H1 (cell line): ENCODE measurements at regions not wholly inside any gene's neighbourhood (a gene's known extent, or its start where the extent isn't known, plus 50 kb on each side); places are given as distances from the start of the nearest gene placed in this dataset.

Experiments
- CTCF ChIA-PET: fragments of 300-600 bp; sonication (Branson Sonifier 250); formaldehyde crosslinking; loops from one replicate; lab custom pipeline; 2021; ENCODE audit not compliant: partially characterized antibody; lab: Charles Lee
- POLR2A ChIA-PET: fragments of 300-600 bp; sonication (Branson Sonifier 250); formaldehyde crosslinking; loops from one replicate; lab custom pipeline; 2021; ENCODE audit warnings: inconsistent platforms; ENCODE audit not compliant: partially characterized antibody; lab: Charles Lee
- DNase-seq, 2 experiments: peaks; one replicate each; pipeline versions ENCODE4 v3.0.0 to v3.0.0-alpha.2; 2010 to 2022; ENCODE audit warnings: low spot score in 2 of 2, low read depth in 1 of 2, mixed read lengths in 1 of 2
- FAIRE-seq: peaks from 2 replicates; lab custom pipeline; 2011; peaks lifted over from hg19 to GRCh38; lab: Jason Lieb, UNC
- H2AFZ ChIP-seq: 2 replicates; pipeline ENCODE4 v1.8.1; 2012; ENCODE audit warnings: low read length, inconsistent platforms
- H2AK5ac ChIP-seq: 2 replicates; pipeline ENCODE4 v1.6.1; 2013; ENCODE audit warnings: low read depth, low read length
- H2BK120ac ChIP-seq: replicated peaks from 2 replicates; pipeline ENCODE3; 2013; ENCODE audit warnings: low read depth, low read length, inconsistent platforms
- H2BK12ac ChIP-seq: 2 replicates; pipeline ENCODE4 v1.6.1; 2013; ENCODE audit warnings: low read depth, low read length
- H2BK15ac ChIP-seq: 2 replicates; pipeline ENCODE4 v1.6.1; 2013; ENCODE audit warnings: low read length
- H2BK20ac ChIP-seq: 2 replicates; pipeline ENCODE4 v1.6.1; 2013; ENCODE audit warnings: low read length
- H2BK5ac ChIP-seq: 2 replicates; pipeline ENCODE4 v1.6.1; 2013; ENCODE audit warnings: low read depth, low read length
- H3K14ac ChIP-seq: 2 replicates; pipeline ENCODE4 v1.6.1; 2013; ENCODE audit warnings: inconsistent platforms; ENCODE audit not compliant: insufficient read length
- H3K18ac ChIP-seq: 2 replicates; pipeline ENCODE4 v1.6.1; 2013; ENCODE audit warnings: low read length; ENCODE audit errors: extremely low read depth
- H3K23ac ChIP-seq: 2 replicates; pipeline ENCODE4 v1.6.1; 2013; ENCODE audit warnings: inconsistent platforms; ENCODE audit not compliant: insufficient read length
- H3K23me2 ChIP-seq: 2 replicates; pipeline ENCODE4 v1.6.1; 2013; ENCODE audit warnings: low read depth, low read length
- H3K27ac ChIP-seq: 2 replicates; pipeline ENCODE4 v1.6.1; 2011; ENCODE audit warnings: low read depth, low read length, inconsistent platforms
- H3K27me3 ChIP-seq, 4 experiments: replicated peaks in 1 of 4; 1 replicate in 1 of 4; 2 replicates in 3 of 4; pipeline versions ENCODE4 v1.6.1 to v1.8.1; 2011 to 2013; ENCODE audit warnings: low read length in 3 of 4, mild to moderate bottlenecking in 3 of 4, inconsistent platforms in 2 of 4, mixed read lengths in 2 of 4, moderate library complexity in 1 of 4; ENCODE audit not compliant: control insufficient read depth in 3 of 4, insufficient read depth in 3 of 4; ENCODE audit errors: extremely low read depth in 1 of 4
- H3K36me3 ChIP-seq, 4 experiments: 2 replicates each; pipeline versions ENCODE4 v1.6.1 to v1.8.1; 2011 to 2013; ENCODE audit warnings: mild to moderate bottlenecking in 4 of 4, low read length in 3 of 4, moderate library complexity in 2 of 4, control low read depth in 1 of 4, inconsistent platforms in 1 of 4; ENCODE audit not compliant: insufficient read depth in 4 of 4, control insufficient read depth in 2 of 4
- H3K4ac ChIP-seq: replicated peaks from 2 replicates; pipeline ENCODE3; 2013; ENCODE audit warnings: low read length, low read depth, mixed read lengths, inconsistent platforms; ENCODE audit not compliant: insufficient read length
- H3K4me1 ChIP-seq, 4 experiments: replicated peaks in 1 of 4; 1 replicate in 1 of 4; 2 replicates in 3 of 4; pipeline versions ENCODE4 v1.6.1 to v1.8.1; 2011 to 2013; ENCODE audit warnings: low read length in 3 of 4, inconsistent platforms in 2 of 4, mixed read lengths in 1 of 4; ENCODE audit not compliant: insufficient read depth in 4 of 4, control insufficient read depth in 3 of 4
- H3K4me2 ChIP-seq, 2 experiments: 2 replicates each; pipeline versions ENCODE4 v1.6.1 to v1.8.1; 2011 to 2013; ENCODE audit warnings: low read depth in 2 of 2, low read length in 2 of 2, control low read depth in 1 of 2, inconsistent platforms in 1 of 2, mild to moderate bottlenecking in 1 of 2; ENCODE audit not compliant: insufficient read depth in 1 of 2
- H3K4me3 ChIP-seq, 4 experiments: fragments of 200-600, 300-600 bp in 1 of 4; sonication (generic), shearing (Covaris generic), sonication (Bioruptor Twin) in 1 of 4; 2 replicates each; pipeline versions ENCODE4 v1.5.1 to v1.8.1; 2011 to 2016; ENCODE audit warnings: low read length in 4 of 4, low read depth in 3 of 4, control low read depth in 2 of 4, inconsistent platforms in 2 of 4, mild to moderate bottlenecking in 2 of 4, mixed read lengths in 1 of 4, moderate library complexity in 1 of 4; ENCODE audit not compliant: insufficient read depth in 2 of 4; ENCODE audit errors: extremely low read depth in 1 of 4
- H3K56ac ChIP-seq: replicated peaks from 2 replicates; pipeline ENCODE3; 2013; ENCODE audit warnings: low read depth, mild to moderate bottlenecking, mixed read lengths, low read length, inconsistent platforms; ENCODE audit not compliant: insufficient read length
- H3K79me1 ChIP-seq: 2 replicates; pipeline ENCODE4 v1.6.1; 2013; ENCODE audit warnings: low read depth, low read length, control low read depth
- H3K79me2 ChIP-seq, 2 experiments: 2 replicates each; pipeline versions ENCODE4 v1.6.1 to v1.8.1; 2012 to 2013; ENCODE audit warnings: low read length in 2 of 2, mild to moderate bottlenecking in 2 of 2, inconsistent platforms in 1 of 2; ENCODE audit not compliant: insufficient read depth in 2 of 2, control insufficient read depth in 1 of 2
- H3K9ac ChIP-seq, 4 experiments: replicated peaks in 1 of 4; 1 replicate in 1 of 4; 2 replicates in 3 of 4; pipeline versions ENCODE4 v1.6.1 to v1.8.1; 2011 to 2013; ENCODE audit warnings: low read depth in 3 of 4, low read length in 3 of 4, control low read depth in 2 of 4, mild to moderate bottlenecking in 2 of 4, moderate library complexity in 2 of 4, inconsistent platforms in 1 of 4; ENCODE audit errors: extremely low read depth in 1 of 4
- H3K9me3 ChIP-seq, 2 experiments: 2 replicates each; pipeline versions ENCODE4 v1.6.1 to v1.8.1; 2012 to 2013; ENCODE audit warnings: mild to moderate bottlenecking in 2 of 2, moderate library complexity in 2 of 2, control low read depth in 1 of 2, inconsistent platforms in 1 of 2, low read depth in 1 of 2, low read length in 1 of 2, mixed read lengths in 1 of 2; ENCODE audit not compliant: insufficient read depth in 2 of 2
- H4K20me1 ChIP-seq, 2 experiments: replicated peaks in 1 of 2; 2 replicates each; pipeline versions ENCODE3 to v1.8.1; 2011 to 2013; ENCODE audit warnings: inconsistent platforms in 2 of 2, low read length in 2 of 2, mild to moderate bottlenecking in 1 of 2; ENCODE audit not compliant: insufficient read depth in 2 of 2, control insufficient read depth in 1 of 2
- H4K5ac ChIP-seq: 2 replicates; pipeline ENCODE4 v1.6.1; 2013; ENCODE audit warnings: low read length, low read depth, mixed read lengths, inconsistent platforms; ENCODE audit not compliant: insufficient read length
- H4K8ac ChIP-seq: 2 replicates; pipeline ENCODE4 v1.8.0; 2013; ENCODE audit warnings: mild to moderate bottlenecking, moderate library complexity, low read length, inconsistent platforms; ENCODE audit not compliant: insufficient read depth; ENCODE audit errors: extremely low read depth
- H4K91ac ChIP-seq: replicated peaks from 2 replicates; pipeline ENCODE3; 2013; ENCODE audit warnings: low read length, mixed read lengths, inconsistent platforms; ENCODE audit not compliant: insufficient read length
- CEBPB ChIP-seq: IDR thresholded peaks from 2 replicates; pipeline ENCODE4 v1.6.1; 2012; ENCODE audit warnings: low read depth, low read length
- CHD2 ChIP-seq: IDR thresholded peaks from 2 replicates; pipeline ENCODE4 v1.6.1; 2012; ENCODE audit warnings: low read length, improper control_type of control experiment
- CREB1 ChIP-seq: IDR thresholded peaks from 2 replicates; pipeline ENCODE4 v1.6.1; 2012; ENCODE audit warnings: inconsistent platforms
- CTBP2 ChIP-seq: IDR thresholded peaks from 2 replicates; pipeline ENCODE4 v1.7.0; 2011; ENCODE audit warnings: borderline replicate concordance, mild to moderate bottlenecking, moderate library complexity, mixed read lengths, low read length; ENCODE audit not compliant: insufficient read depth, insufficient read length
- GABPA ChIP-seq: IDR thresholded peaks from 2 replicates; pipeline ENCODE4 v1.6.1; 2011; ENCODE audit warnings: mild to moderate bottlenecking, low read length, moderate library complexity, borderline replicate concordance; ENCODE audit not compliant: insufficient read depth
- WGBS, 2 experiments: shearing (Covaris generic) in 1 of 2; methylation state at CpG; one replicate each; pipeline versions ENCODE4 v1.1.6 to v1.1.7; 2013 to 2015; ENCODE audit warnings: low lambda C conversion rate in 2 of 2, mixed read lengths in 2 of 2, inconsistent platforms in 1 of 2, low coverage in 1 of 2, missing lambda C conversion rate in 1 of 2; ENCODE audit not compliant: insufficient replicate concordance in 2 of 2, insufficient coverage in 1 of 2, insufficient read length in 1 of 2; ENCODE audit errors: extremely low coverage in 1 of 2, missing lambda C conversion rate in 1 of 2; 5-methylcytosine and 5-hydroxymethylcytosine counted together

DNA sequence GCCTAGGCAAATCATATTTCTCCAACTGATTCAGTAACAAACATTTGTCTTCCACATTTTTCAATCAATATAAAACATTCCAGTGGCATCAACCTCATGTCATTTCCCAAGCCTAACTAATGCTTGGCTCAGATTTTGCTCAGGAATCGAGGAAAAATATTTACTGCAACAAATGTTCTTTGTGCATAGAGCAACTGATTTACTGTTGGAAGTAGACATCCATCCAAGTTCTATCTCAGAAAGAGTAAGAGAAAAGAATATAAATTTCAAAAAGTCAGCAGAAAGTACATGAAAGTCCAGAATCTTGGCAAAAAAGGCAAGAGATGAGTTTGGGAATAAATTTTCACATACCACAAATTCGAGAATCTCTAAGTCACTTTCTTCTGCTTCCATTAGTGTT is 2245.0 kb upstream of the RAG2 start:
- POLR2A ChIA-PET = no interaction called here
- H3K4me3 ChIP-seq = no peak overlapping the region
- H2BK120ac ChIP-seq = no peak overlapping the region
- no peak overlapping the region for H4K8ac ChIP-seq
- no peak overlapping the region for H3K23ac ChIP-seq
- DNase-seq (no peak), FAIRE-seq (no peak)
- H3K27me3 ChIP-seq = no peaks in the 10 kb centered on the region
- no peaks in the 10 kb centered on the region for H4K20me1 ChIP-seq
- no peak overlapping the region for H4K91ac ChIP-seq
- H3K79me2 ChIP-seq = no peaks in the 10 kb centered on the region
- H3K14ac ChIP-seq = no peak overlapping the region
- H3K9me3 ChIP-seq = no peaks in the 10 kb centered on the region
- H2BK15ac ChIP-seq = no peak overlapping the region
- H2BK5ac ChIP-seq = no peak overlapping the region
- no peak overlapping the region for H2BK12ac ChIP-seq
- WGBS, 2 experiments = 91% methylated on average over 2 of the region's 2 CpGs; no CpG with 5 or more reads in 1 of the 2 experiments
- H3K4me1 ChIP-seq = 0 out of 7 replicates have a peak, but pooled peaks cover 0 to 1% (median 0%) of the 10 kb centered on the region in 4 experiments
- H3K4ac ChIP-seq = no peak overlapping the region
- no peak overlapping the region for H2AK5ac ChIP-seq
- CTCF ChIA-PET = no interaction called here
- no peak overlapping the region for H2AFZ ChIP-seq
- H3K9ac ChIP-seq = no peak overlapping the region
- no peak overlapping the region for H4K5ac ChIP-seq
- no peak overlapping the region for H3K27ac ChIP-seq
- no peaks in the 10 kb centered on the region for H3K36me3 ChIP-seq
- H3K56ac ChIP-seq = no peak overlapping the region
- H3K18ac ChIP-seq = no peak overlapping the region
- TF ChIP-seq CHD2 (no peak), CTBP2 (no peak), CREB1 (no peak), CEBPB (no peak), GABPA (no peak)
- no peaks in the 10 kb centered on the region for H3K23me2 ChIP-seq
- H2BK20ac ChIP-seq = no peak overlapping the region
- H3K4me2 ChIP-seq = no peak overlapping the region
- H3K79me1 ChIP-seq = no peaks in the 10 kb centered on the region
